HG02981 (cell line): ENCODE measurements at regions not wholly inside any gene's neighbourhood (a gene's known extent, or its start where the extent isn't known, plus 50 kb on each side); places are given as distances from the start of the nearest gene placed in this dataset.
"Not testable (repeated sequence)": the region's sequence is repeated elsewhere in the genome, so short reads cannot be mapped to it uniquely, and the experiment has no call there.

ENCODE experiments used
- ATAC-seq: cut with Tn5 transposase; IDR thresholded peaks from one replicate; pipeline ENCODE4 v1.9.1; 2021; ENCODE audit warnings: mild to moderate bottlenecking, moderate library complexity; ENCODE audit not compliant: unreplicated experiment

DNA sequence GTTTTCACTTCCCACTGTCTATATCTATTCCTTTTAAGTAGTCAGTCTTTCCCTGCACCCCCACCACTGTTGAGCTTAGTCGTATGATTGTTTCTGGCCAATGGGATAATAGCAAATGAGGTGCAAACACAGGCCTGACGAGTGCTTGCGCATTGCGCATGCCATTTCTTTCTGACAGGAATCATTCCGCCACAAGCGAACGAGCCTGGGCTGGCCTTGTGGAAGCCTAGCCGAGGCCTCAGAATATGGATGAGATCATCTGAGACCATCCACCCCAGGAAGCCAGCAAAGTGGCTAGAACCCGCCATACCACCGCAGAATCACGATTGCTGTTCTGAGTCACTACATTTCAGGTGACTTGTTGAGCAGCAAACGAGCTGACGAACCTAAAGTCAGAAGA lies 52.2 kb upstream of the PRL start:
- no peak for ATAC-seq

DNA sequence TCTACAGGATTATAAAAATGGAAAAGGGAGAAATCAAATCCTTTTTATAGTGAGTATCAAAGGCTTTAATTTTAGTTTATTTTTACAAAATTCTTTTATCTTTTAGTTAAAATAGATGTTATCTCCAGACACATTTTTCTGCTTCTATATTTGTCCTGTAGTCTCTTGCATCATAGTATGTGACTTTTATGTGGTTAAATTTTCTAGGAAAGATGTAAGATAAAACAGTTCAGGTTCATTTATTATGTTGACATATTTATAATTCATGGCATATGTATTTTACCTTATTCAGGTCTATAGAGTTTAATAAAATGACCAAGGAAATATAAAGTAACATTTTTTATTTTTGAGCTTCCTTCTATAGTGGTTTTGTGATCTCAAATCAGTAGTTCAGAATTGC lies 52.7 kb upstream of the PRL start:
- no peak for ATAC-seq

DNA sequence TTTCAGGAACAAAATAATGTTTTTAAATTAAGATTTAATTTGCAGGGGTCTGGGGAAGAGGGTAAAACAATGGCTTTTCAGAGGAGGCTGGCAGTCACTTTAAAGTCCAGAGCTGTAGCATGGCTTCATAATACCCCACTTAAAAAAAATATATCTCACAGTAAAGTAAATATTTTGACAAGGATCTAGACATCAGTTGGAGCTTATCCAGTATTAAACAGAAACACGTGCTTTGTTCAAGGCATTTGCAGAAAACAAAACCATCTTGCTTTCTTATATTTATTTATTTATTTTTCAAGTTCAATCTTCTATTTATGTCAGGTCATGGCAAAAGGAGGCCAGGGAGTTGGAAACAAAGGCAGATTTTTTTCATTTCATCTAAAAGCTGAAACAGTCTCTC lies 53.3 kb upstream of the PRL start:
- ATAC-seq, result no peak

DNA sequence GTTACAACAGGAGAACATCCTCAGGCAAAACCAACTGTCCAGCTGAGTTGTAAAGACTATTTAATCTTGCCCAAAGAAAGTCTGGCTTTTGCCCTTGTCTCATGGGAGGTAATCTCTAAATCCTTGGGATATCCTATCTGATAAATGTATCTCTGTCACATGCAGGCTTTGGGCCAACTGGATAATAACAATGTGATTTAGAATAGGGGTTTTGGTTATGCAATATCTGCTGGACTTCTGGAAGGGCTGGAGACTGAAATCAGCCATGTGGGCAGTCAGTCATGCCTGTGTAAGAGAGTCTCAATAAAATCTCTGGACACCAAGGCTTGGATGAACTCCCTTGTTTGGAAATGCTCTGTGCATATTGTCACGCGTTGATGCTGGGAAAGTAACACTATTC lies 56.3 kb upstream of the PRL start:
- no peak for ATAC-seq

DNA sequence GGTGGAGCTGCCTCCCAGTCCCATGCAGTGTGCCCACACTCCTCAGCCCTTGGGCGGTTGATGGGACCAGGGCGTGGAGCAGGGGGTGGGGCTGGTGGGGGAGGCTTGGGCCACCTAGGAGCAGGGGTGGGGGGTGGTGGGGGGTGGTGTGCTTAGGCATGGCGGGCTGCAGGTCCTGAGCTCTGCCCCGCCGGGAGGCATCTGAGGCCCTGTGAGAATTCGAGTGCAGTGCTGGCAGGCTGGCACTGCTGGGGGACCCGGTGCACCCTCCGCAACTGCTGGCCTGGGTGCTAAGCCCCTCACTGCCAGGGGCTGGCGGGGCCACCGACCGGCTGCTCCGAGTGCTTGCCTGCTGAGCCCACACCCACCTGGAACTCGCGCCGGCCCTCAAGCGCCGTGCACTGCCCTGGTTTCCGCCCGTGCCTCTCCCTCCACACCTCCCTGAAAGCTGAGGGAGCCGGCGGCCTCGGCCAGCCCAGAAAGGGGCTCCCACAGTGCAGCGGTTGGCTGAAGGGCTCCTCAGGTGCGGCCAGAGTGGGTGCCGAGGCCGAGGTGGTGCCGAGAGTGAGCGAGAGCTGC lies 59.6 kb upstream of the PRL start:
- no peak for ATAC-seq

DNA sequence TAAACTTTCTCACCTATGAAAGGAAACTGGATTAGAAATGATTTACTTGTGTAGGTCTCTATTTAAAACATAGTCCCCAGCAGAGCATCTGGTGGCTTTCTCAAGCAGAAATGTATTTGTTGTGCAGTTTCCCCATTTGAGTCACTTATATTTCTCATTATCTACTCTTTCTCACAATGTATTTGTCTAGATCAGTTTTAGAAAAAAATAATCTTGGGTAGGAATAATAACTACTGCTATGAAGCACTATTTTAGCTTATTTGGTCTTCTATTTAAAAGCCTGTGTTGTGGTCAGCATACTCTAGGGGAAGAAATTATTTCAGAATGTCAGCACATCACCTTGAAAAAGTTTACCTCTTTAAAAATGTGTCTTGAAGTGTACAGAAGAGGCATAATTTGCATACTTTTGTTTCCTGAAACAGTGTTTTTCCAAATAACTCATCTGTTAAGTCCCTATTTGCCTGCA lies 60.9 kb upstream of the PRL start:
- ATAC-seq, result peak; percentile 87

DNA sequence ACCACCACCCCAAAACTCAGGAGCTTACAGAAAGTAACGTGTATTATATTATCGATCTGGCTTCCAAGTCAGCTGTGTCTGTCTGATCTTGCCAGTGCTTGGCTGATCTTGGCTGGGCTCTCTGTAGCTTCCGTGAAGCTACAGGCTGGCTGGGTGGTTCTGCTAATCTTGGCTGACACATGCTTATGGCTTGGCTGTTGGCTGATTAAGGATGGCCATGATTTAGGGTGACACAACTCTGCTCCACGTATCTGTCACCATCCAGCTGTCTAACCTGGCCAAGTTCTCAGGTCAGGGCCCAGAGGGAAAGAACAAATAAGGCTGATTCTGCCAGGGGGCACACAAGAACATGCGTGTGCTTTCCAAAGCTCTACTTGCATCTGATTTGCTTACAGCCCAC lies 64.7 kb upstream of the PRL start:
- no peak for ATAC-seq

DNA sequence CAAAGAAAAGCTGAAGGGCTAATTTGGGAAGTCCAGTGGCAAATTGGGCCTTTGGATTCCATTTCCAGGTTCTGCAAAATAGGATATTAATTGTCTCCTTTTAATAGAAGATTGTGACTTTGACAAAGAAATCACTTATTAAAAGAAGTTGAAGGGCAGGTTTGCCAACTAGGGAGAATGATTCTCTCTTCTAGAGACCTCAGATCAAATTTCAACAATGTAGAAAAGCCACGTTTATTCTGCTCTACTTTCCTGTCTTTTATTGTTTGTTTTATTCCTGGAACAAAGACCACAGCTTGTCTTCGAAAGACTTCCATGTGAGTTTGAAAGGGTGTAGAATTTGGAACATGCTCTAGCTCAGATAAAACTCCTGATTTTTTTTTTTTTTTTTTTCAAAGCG lies 65.5 kb upstream of the PRL start:
- ATAC-seq, result no peak

DNA sequence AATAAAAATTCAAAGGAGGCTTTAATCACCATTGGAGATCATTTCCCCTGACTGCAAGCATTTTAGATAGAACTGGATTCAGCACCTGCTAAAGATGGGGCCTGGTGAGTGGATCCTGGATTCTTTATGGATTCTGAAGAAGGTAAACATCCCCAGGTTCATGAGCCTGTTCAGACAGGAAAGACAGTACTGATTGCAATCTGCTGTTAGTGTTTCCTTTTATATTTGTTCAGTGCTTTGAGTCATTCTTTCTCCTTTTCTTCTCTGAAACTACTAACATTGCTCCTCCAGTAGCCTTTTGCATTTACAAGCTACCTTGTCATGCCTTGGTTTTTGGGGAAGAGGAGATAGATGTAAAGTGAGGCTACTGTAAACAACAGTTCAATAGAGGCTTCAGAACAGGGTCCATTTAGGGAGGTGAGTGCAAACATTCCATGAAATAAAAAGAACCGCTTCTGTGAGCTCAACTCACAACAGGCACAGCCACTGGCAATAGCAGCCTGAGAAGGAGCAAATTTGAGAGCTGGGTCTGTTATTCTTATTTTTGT lies 66.4 kb upstream of the PRL start:
- ATAC-seq, result no peak

DNA sequence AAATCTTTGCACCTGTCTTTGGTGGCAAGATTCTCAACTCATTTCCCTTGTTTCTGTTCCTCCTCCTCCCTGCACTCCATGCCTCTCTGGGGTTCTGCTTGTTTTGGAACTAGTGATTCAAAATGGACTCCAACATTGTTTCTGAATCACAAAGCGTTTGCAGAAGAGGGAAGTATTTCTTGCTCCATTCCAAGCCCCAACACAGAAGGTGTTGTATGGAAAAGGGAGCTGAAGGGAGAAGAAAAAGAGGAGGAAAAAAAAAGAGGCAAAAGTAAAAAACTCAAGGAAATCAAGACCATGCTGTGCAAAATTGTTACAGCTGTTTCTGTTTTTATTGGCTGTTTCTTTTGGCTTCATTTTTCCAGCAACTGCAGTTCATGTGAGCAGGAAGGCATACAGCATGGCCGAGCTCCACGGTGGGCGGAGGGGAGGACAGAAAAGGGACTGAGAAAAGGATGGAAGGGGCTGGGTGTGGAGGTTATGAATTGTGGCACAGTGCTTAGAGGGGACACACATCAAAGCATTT lies 66.9 kb upstream of the PRL start:
- ATAC-seq, result no peak

DNA sequence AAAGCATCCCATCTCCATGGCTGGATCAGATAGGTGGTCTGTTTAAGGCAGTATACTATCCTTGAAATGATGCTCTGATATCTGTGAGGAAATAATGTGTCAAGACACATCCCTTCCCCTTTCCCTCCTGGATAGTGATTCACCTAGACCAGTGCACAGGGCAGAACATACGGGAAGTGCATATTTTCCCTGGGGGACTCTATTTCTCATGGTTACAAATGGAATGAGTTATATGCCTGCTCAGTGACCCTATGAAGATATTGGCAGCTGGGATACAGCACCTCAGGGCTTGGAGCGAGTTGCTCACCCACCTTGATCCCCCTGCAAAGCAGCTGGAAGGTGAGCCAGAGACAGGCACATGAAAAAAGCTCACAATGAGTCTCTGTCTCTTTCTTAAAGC lies 67.5 kb upstream of the PRL start:
- no peak for ATAC-seq

DNA sequence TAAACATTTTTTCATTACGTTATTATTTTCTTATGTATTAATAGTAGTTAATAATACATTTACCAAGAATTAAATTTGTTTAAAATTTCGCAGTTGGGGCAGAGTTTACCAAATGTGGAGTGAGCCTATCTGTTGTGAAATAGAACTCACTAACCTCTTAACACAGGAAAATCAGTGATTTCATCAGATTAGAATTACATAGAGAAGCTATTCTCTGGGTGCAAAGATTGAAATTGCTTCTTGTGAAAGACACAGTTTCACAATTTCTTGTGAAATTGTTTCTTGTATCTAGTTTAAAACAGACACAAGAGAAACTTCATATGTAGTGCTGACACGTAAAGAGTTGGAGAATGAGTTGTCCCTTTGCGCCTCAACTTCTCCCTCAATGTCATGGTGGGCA lies 69.4 kb upstream of the PRL start:
- ATAC-seq, result no peak

DNA sequence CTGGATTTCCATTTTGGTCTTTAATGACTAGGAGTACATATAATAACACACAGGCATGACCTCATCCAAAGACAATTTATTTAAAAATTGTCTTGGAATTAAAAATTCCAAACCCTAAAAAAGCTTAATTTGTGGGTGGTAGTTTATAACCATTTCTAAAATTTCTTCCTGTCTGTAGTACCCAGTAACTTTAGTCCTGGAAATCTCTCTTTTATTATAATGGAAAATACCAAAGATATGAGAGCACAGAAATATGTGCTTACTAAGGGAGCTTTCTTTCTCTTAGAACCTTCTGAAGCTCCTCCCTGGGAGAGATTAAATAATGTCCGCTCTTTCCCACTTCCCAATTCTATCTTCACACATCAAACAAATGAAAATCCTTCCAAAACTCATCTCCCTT lies 70.5 kb upstream of the PRL start:
- no peak for ATAC-seq

DNA sequence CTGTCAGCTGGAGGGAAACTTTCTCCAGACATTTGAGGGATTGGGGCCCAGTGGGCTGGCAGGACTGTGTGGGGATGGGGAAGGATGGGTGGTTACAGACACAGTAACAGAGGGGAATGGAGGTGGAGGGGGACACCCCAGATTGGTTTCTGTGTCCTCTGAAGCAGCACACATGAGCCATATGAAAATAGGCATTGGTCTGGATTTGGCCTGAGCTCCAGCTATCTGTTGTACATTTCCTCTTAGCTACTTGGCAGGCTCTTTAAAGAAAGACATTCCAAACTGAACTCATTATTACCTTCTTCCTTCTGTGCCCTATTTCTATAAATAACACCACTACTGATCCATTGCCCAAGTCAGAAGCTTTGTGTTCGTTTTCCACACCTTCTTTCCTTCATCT lies 72.0 kb upstream of the PRL start:
- no peak for ATAC-seq

DNA sequence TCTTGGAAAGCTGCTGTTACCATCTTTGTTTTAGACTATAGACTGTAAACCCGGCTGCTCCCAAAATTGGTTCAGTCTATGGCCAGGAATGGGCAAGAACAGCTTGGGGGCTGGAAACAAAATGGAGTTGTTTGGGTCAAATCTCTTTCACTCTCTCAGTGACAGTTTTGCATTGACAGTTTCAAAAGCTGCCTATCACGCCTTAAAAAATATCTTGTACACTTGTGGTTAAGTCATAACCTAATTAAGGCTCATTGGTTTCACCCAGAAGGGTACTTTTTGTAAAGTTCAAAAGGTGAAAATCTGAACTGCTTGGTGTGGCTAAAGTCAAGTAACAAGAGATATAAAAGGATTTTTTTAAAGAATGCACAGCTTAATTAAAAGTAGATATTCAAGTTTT lies 76.1 kb upstream of the PRL start:
- ATAC-seq, result peak; percentile 95

DNA sequence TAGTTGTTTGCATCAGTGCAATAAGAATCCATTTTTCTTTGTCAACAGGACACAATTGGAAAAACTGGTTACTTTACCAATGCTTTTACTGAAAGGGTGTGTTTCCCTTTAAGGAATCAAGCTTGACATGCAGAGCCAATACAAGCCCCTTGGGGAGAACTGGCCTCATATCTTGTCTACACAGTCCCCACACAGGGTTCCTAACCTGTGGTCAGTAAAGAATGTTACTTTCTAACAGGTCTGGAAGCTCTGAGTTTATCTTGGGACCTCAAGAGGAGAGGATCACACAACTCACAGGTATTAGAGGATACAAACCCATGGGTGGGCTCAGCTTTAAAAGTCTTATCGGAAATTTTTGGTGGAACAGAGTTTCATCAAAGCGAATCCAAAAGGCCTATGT lies 78.1 kb upstream of the PRL start:
- ATAC-seq, result not testable (repeated sequence)

DNA sequence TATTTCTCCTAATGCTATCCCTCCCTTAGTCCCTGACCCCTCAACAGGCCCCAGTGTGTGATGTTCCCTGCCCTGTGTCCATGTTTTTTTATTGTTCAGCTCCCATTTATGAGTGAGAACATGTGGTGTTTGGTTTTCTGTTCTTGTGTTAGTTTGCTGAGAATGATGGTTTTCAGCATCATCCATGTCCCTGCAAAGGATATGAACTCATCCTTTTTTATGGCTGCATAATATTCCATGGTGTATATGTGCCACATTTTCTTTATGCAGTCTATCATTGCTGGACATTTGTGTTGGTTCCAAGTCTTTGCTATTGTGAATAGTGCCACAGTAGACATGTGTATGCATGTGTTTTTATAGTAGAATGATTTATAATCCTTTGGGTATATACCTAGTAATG lies 79.5 kb upstream of the PRL start:
- not testable (repeated sequence) for ATAC-seq

DNA sequence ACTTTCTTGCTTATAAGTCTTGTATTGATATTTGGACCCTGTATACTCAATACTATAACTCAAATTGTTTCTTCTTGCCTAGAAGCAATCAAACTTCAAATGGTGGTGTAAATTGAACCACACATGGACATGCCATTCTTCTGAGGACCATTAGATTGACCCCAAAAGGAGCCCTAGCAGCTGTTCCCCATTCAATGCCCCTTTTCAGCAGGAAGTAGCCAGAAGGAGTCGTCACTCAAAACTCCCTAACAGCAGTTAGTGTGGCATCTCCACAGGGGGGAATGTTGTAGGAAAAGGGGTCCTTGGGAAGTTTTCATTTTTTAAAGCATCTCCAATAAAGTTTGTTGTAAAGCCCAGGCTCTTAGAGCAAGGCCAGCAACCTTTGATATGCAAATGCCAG lies 81.7 kb upstream of the PRL start:
- not testable (repeated sequence) for ATAC-seq

DNA sequence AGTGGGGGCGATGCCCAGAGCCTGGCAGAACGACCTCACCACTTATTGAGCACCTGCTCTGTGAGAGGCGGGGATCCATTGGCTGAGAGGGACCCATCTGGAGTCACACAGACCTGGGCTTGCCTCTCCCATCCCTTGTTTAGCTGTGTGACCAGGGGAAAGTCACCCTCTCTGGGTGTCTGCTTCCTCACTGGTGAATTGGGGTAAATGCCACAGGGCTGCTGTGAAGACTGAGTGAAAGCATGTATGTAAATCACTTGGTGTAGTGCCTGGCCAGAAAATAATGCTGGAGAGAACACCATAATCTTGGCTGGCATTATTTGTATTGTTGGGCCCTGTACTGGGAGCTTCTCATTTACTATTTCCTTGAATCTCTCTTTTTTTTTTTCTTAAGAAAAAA lies 83.4 kb upstream of the PRL start:
- no peak for ATAC-seq

DNA sequence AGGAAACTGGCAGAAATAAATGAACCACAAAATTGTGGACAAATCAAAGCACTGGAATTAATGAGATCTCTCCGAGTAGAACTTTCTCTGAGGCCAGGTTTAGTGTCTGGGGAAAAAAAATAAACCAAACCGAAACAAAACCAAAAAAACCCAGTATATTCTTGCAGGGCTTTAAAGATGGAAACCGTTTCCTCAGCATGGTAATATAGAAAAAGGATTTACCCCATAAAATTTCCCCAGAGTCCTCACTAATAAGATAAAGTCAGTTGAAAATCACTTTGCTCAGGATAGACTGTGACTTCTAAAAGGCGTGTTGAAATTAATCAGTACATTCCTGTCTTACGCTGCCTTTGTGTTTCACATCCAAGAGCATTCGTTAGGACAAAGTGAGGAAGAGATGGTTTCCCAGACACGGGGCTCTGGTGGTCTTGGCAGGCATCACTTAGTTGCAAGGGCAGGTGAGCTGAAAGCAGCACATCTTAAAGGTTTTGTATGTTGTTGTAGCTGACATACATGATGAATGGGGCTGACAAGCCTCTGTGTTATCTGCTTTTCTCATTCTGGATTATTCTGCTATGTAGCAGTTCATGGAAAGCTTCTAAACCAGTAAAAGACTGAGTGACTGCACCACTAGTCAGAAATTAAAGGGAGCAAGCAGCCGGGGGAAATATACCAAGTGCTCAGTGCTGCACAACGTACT lies 85.2 kb upstream of the PRL start:
- no peak for ATAC-seq

DNA sequence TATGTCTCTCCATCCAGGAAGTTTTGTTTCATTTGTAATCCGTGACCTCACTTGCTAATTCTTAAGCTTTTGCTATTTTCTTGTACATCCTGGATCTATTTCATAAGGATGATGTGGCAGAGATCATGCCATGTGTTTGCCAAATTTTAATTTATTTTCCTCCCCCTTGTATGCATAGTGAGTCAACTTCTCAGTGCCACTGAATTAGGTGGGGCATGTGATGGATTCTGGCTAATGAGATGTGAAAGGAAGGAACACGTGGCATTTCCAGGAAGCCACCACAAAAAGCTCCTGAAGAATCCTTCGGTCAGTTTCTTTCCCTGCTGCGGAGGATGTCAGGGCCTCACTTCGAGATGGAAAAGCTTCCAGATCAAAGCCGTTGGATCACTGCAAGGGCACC lies 86.2 kb upstream of the PRL start:
- no peak for ATAC-seq

DNA sequence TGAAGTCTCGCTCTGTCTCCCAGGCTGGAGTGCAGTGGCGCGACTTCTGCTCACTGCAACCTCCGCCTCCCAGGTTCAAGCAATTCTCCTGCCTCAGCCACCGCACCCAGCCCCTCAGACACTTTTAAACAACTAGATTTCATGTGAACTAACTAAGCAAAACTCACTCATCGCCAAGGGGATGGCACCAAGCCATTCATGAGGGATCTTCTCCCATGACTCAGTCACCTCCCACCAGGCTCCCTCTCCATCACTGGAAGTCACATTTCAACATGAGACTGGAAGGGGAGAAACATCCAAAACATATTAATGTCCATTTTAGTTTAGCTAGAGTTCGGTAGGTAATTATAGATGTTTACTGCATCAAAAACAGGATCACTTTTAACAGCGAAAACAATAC lies 95.9 kb upstream of the PRL start:
- ATAC-seq, result no peak

DNA sequence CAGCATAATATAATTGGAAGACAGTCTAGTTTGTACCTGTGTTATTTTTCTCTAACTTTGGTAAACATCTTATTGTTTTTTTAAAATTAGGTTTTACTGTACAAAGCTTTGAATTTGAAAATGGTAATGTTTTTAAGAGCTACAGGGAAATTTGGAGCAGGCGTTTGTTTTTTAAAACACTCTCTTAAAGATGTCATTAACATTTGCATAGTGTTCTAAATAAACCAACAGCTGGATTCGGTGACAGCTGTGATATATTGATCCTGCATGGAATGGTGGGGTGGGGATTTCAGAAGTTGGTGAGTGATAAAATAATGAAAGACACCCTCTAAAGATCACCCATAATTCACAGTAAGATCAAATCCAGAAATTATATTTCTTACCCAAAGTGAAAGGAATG lies 97.9 kb upstream of the PRL start:
- ATAC-seq, result no peak
